A549 (cell line): ENCODE measurements at regions not wholly inside any gene's neighbourhood (a gene's known extent, or its start where the extent isn't known, plus 50 kb on each side); places are given as distances from the start of the nearest gene placed in this dataset.

Experiments
- ATAC-seq, 2 experiments: fragments of 200-7000 bp in 1 of 2; fragments of >200 bp in 1 of 2; cut with Nextera tagmentation in 1 of 2; cut with Tn5 transposase in 1 of 2; 3 replicates each; pipeline versions ENCODE4 v1.8.0 to v1.9.1; 2018 to 2020; ENCODE audit warnings: mild to moderate bottlenecking in 1 of 2, moderate library complexity in 1 of 2
- CTCF ChIA-PET: fragments of 300-600 bp; sonication (Branson Sonifier 250); formaldehyde crosslinking; extraction: SDS; loops from one replicate; lab custom pipeline; 2021; ENCODE audit warnings: antibody characterized with exemption, inconsistent platforms; lab: Yijun Ruan, JAX
- POLR2A ChIA-PET: fragments of 350-600 bp; formaldehyde crosslinking; extraction: SDS; loops from one replicate; lab custom pipeline; 2021; ENCODE audit warnings: antibody characterized with exemption, inconsistent platforms; lab: Yijun Ruan, JAX
- DNase-seq, 2 experiments: peaks; one replicate each; pipeline versions ENCODE4 v3.0.0 to v3.0.0-alpha.2; 2011 to 2016; ENCODE audit warnings: low read depth in 1 of 2, low spot score in 1 of 2
- FAIRE-seq: peaks from 2 replicates; lab custom pipeline; 2011; peaks lifted over from hg19 to GRCh38; lab: Jason Lieb, UNC
- H3K27ac ChIP-seq, 2 experiments: fragments of >200 bp; sonication (Bioruptor Twin); formaldehyde crosslinking; 3 replicates each; pipeline ENCODE4 v1.5.1; 2016 to 2017
- H3K4me1 ChIP-seq: fragments of >200 bp; sonication (Bioruptor Twin); formaldehyde crosslinking; 3 replicates; pipeline ENCODE4 v1.6.1; 2016
- H3K4me2 ChIP-seq: fragments of >200 bp; sonication (Bioruptor Twin); formaldehyde crosslinking; 3 replicates; pipeline ENCODE4 v1.6.1; 2016
- H3K4me3 ChIP-seq: fragments of >200 bp; sonication (Bioruptor Twin); formaldehyde crosslinking; 3 replicates; pipeline ENCODE4 v1.5.1; 2016
- H3K9me3 ChIP-seq: fragments of >200 bp; sonication (Bioruptor Twin); formaldehyde crosslinking; 3 replicates; pipeline ENCODE4 v1.6.1; 2016
- CEBPB ChIP-seq, 2 experiments: fragments of >200 bp in 1 of 2; sonication (Bioruptor Twin) in 1 of 2; formaldehyde crosslinking in 1 of 2; IDR thresholded peaks; 2 replicates each; pipeline ENCODE4 v1.6.1; 2012 to 2016
- EHF ChIP-seq: fragments of 250-450 bp; sonication (Bioruptor Pico); IDR thresholded peaks from 2 replicates; pipeline ENCODE4 v1.5.0; 2020; ENCODE audit warnings: mild to moderate bottlenecking
- EHMT2 ChIP-seq: fragments of 200-600 bp; sonication (generic); IDR thresholded peaks from 2 replicates; pipeline ENCODE4 v1.6.1; 2016; ENCODE audit warnings: antibody characterized with exemption, low read depth, mild to moderate bottlenecking, moderate library complexity
- EP300 ChIP-seq, 2 experiments: fragments of >200 bp; sonication (Bioruptor Twin); formaldehyde crosslinking; IDR thresholded peaks; 2 replicates in 1 of 2; 3 replicates in 1 of 2; pipeline ENCODE4 v1.6.1; 2016 to 2017
- HDAC2 ChIP-seq: fragments of 200-600 bp; sonication (generic); IDR thresholded peaks from 2 replicates; pipeline ENCODE4 v1.6.1; 2016
- HOXA7 ChIP-seq: fragments of 250-450 bp; sonication (Bioruptor Pico); IDR thresholded peaks from 2 replicates; pipeline ENCODE4 v1.5.0; 2020; ENCODE audit warnings: mild to moderate bottlenecking, moderate library complexity
- HOXB13 ChIP-seq: fragments of 250-450 bp; sonication (Bioruptor Pico); IDR thresholded peaks from 2 replicates; pipeline ENCODE4 v1.5.0; 2020; ENCODE audit warnings: low read depth, mild to moderate bottlenecking, moderate library complexity
- JUN ChIP-seq, 2 experiments: fragments of >200 bp; sonication (Bioruptor Twin); formaldehyde crosslinking; IDR thresholded peaks; 2 replicates in 1 of 2; 3 replicates in 1 of 2; pipeline ENCODE4 v1.6.1; 2016 to 2017
- KDM1A ChIP-seq: fragments of 200-600 bp; sonication (generic); IDR thresholded peaks from 2 replicates; pipeline ENCODE4 v1.6.1; 2016; ENCODE audit warnings: low read depth, mild to moderate bottlenecking
- NPAS2 ChIP-seq: fragments of 250-450 bp; sonication (Bioruptor Pico); IDR thresholded peaks from 2 replicates; pipeline ENCODE4 v1.8.0; 2022; ENCODE audit warnings: mild to moderate bottlenecking, moderate library complexity, borderline replicate concordance
- NR3C1 ChIP-seq: fragments of >200 bp; sonication (Bioruptor Twin); formaldehyde crosslinking; IDR thresholded peaks from 3 replicates; pipeline ENCODE4 v1.6.1; 2017
- RCOR1 ChIP-seq: fragments of 150-350 bp; IDR thresholded peaks from 2 replicates; pipeline ENCODE4 v1.6.1; 2014; ENCODE audit warnings: antibody characterized with exemption, low read length, low read depth
- SREBF2 ChIP-seq: fragments of 450-650 bp; IDR thresholded peaks from 2 replicates; pipeline ENCODE4 v1.6.1; 2014; ENCODE audit warnings: mild to moderate bottlenecking, moderate library complexity
- ZC3H11A ChIP-seq: fragments of 450-650 bp; IDR thresholded peaks from 2 replicates; pipeline ENCODE4 v1.6.1; 2014; ENCODE audit warnings: antibody characterized with exemption, mild to moderate bottlenecking
- WGBS: methylation state at CpG from one replicate; pipeline ENCODE4 v1.1.6; 2017; ENCODE audit errors: missing lambda C conversion rate; 5-methylcytosine and 5-hydroxymethylcytosine counted together
- TF ChIP-seq, protein P1 (sequence below): fragments of >200 bp; sonication (Bioruptor Twin); formaldehyde crosslinking; IDR thresholded peaks from 3 replicates; pipeline ENCODE4 v1.5.1; 2016
- TF ChIP-seq, protein P2 (sequence below): fragments of 200-600 bp; sonication (generic); IDR thresholded peaks from 2 replicates; pipeline ENCODE4 v1.6.1; 2016; ENCODE audit warnings: antibody characterized with exemption, mild to moderate bottlenecking, moderate library complexity

GRCh38 chr7:24475166-24475961, 97.9 kb upstream of the PALS2 start:
- ATAC-seq = no peak
- CTCF ChIA-PET = interaction anchor here (0.9 kb wide), 1 partner anchor 193 kb away, joined by 3 read pairs; no protein-coding TSS in a partner anchor
- TF ChIP-seq HOXA7 (CRISPR knock-in tag) = no peak
- TF ChIP-seq CEBPB (IDR thresholded peaks at IDR 0.05) = no peak
- TF ChIP-seq EHF (CRISPR knock-in tag) = no peak
- TF ChIP-seq NR3C1 = no peak
- no peak for TF ChIP-seq ZC3H11A
- no peak for TF ChIP-seq SREBF2
- TF ChIP-seq JUN (IDR thresholded peaks at IDR 0.05) = no peak
- TF ChIP-seq NPAS2 (CRISPR knock-in tag) = no peak
- TF ChIP-seq, protein P1, sequence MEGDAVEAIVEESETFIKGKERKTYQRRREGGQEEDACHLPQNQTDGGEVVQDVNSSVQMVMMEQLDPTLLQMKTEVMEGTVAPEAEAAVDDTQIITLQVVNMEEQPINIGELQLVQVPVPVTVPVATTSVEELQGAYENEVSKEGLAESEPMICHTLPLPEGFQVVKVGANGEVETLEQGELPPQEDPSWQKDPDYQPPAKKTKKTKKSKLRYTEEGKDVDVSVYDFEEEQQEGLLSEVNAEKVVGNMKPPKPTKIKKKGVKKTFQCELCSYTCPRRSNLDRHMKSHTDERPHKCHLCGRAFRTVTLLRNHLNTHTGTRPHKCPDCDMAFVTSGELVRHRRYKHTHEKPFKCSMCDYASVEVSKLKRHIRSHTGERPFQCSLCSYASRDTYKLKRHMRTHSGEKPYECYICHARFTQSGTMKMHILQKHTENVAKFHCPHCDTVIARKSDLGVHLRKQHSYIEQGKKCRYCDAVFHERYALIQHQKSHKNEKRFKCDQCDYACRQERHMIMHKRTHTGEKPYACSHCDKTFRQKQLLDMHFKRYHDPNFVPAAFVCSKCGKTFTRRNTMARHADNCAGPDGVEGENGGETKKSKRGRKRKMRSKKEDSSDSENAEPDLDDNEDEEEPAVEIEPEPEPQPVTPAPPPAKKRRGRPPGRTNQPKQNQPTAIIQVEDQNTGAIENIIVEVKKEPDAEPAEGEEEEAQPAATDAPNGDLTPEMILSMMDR = no peak
- no peak for TF ChIP-seq EHMT2
- no peak for TF ChIP-seq KDM1A
- no peak for TF ChIP-seq EP300 (IDR thresholded peaks at IDR 0.05)
- TF ChIP-seq, protein P2, sequence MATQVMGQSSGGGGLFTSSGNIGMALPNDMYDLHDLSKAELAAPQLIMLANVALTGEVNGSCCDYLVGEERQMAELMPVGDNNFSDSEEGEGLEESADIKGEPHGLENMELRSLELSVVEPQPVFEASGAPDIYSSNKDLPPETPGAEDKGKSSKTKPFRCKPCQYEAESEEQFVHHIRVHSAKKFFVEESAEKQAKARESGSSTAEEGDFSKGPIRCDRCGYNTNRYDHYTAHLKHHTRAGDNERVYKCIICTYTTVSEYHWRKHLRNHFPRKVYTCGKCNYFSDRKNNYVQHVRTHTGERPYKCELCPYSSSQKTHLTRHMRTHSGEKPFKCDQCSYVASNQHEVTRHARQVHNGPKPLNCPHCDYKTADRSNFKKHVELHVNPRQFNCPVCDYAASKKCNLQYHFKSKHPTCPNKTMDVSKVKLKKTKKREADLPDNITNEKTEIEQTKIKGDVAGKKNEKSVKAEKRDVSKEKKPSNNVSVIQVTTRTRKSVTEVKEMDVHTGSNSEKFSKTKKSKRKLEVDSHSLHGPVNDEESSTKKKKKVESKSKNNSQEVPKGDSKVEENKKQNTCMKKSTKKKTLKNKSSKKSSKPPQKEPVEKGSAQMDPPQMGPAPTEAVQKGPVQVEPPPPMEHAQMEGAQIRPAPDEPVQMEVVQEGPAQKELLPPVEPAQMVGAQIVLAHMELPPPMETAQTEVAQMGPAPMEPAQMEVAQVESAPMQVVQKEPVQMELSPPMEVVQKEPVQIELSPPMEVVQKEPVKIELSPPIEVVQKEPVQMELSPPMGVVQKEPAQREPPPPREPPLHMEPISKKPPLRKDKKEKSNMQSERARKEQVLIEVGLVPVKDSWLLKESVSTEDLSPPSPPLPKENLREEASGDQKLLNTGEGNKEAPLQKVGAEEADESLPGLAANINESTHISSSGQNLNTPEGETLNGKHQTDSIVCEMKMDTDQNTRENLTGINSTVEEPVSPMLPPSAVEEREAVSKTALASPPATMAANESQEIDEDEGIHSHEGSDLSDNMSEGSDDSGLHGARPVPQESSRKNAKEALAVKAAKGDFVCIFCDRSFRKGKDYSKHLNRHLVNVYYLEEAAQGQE = no peak
- no peak for TF ChIP-seq RCOR1
- TF ChIP-seq HDAC2 = no peak

GRCh38 chr7:24476227-24476626, 97.0 kb upstream of the PALS2 start:
- Histone ChIP-seq H3K27ac (peak overlapping the region in 1 of 2 experiments; percentile 81; a peak in 3 of 6 replicates), H3K9me3 (no peaks in the 10 kb centered on the region), H3K4me3 (no peak overlapping the region), H3K4me2 (no peak overlapping the region), H3K4me1 (peaks cover 39% of the 10 kb centered on the region)
- CTCF ChIA-PET = interaction anchor here (0.9 kb wide), 1 partner anchor 193 kb away, joined by 3 read pairs; no protein-coding TSS in a partner anchor
- 95% methylated on average over 6 of the region's 6 CpGs for WGBS
- POLR2A ChIA-PET = no interaction called here
- no peak for TF ChIP-seq HOXB13 (CRISPR knock-in tag)
- no peak for ATAC-seq
- FAIRE-seq = no peak
- no peak for DNase-seq

More at GRCh38 chr7:24475166-24475961, 97.9 kb upstream of the PALS2 start:
- H3K4me2 ChIP-seq = no peak overlapping the region
- H3K4me1 ChIP-seq = peaks cover 39% of the 10 kb centered on the region
- H3K4me3 ChIP-seq = no peak overlapping the region
- no peaks in the 10 kb centered on the region for H3K9me3 ChIP-seq
- POLR2A ChIA-PET = no interaction called here
- WGBS = 88% methylated on average over 8 of the region's 8 CpGs
- DNase-seq = no peak
- FAIRE-seq = no peak
- peak overlapping the region in 1 of 2 experiments; percentile 81; a peak in 3 of 6 replicates for H3K27ac ChIP-seq
